Ishikawa (cell line): ENCODE measurements at regions not wholly inside any gene's neighbourhood (a gene's known extent, or its start where the extent isn't known, plus 50 kb on each side); places are given as distances from the start of the nearest gene placed in this dataset.

Experiments
- CEBPB ChIP-seq: IDR thresholded peaks from 2 replicates; pipeline ENCODE4 v1.6.1; 2012
- CREB1 ChIP-seq: IDR thresholded peaks from 2 replicates; pipeline ENCODE4 v1.6.1; 2012; ENCODE audit warnings: low read depth
- EGR1 ChIP-seq: IDR thresholded peaks from 2 replicates; pipeline ENCODE4 v1.6.1; 2012
- EP300 ChIP-seq: IDR thresholded peaks from 2 replicates; pipeline ENCODE4 v1.6.1; 2012; ENCODE audit warnings: borderline replicate concordance
- FOXM1 ChIP-seq: IDR thresholded peaks from 2 replicates; pipeline ENCODE4 v1.6.1; 2012; ENCODE audit warnings: low read depth, borderline replicate concordance
- NFIC ChIP-seq: IDR thresholded peaks from 2 replicates; pipeline ENCODE4 v1.6.1; 2012
- RAD21 ChIP-seq: IDR thresholded peaks from 2 replicates; pipeline ENCODE4 v1.6.1; 2012; ENCODE audit warnings: low read depth
- TAF1 ChIP-seq: IDR thresholded peaks from 2 replicates; pipeline ENCODE4 v1.6.1; 2012; ENCODE audit warnings: low read depth, mild to moderate bottlenecking
- TCF12 ChIP-seq: IDR thresholded peaks from 2 replicates; pipeline ENCODE4 v1.6.1; 2012; ENCODE audit warnings: low read depth
- TEAD4 ChIP-seq: IDR thresholded peaks from 2 replicates; pipeline ENCODE4 v1.6.1; 2012
- YY1 ChIP-seq: IDR thresholded peaks from 2 replicates; pipeline ENCODE4 v1.6.1; 2012; ENCODE audit warnings: low read depth
- ZBTB7A ChIP-seq: IDR thresholded peaks from 2 replicates; pipeline ENCODE4 v1.6.1; 2012; ENCODE audit warnings: low read depth
- TF ChIP-seq, protein P1 (sequence below): IDR thresholded peaks from 2 replicates; pipeline ENCODE4 v1.6.1; 2012; ENCODE audit warnings: low read depth, mild to moderate bottlenecking
- TF ChIP-seq, protein P2 (sequence below): IDR thresholded peaks from 2 replicates; pipeline ENCODE4 v1.6.1; 2012
- TF ChIP-seq, protein P3 (sequence below): IDR thresholded peaks from 2 replicates; pipeline ENCODE4 v1.6.1; 2012

DNA sequence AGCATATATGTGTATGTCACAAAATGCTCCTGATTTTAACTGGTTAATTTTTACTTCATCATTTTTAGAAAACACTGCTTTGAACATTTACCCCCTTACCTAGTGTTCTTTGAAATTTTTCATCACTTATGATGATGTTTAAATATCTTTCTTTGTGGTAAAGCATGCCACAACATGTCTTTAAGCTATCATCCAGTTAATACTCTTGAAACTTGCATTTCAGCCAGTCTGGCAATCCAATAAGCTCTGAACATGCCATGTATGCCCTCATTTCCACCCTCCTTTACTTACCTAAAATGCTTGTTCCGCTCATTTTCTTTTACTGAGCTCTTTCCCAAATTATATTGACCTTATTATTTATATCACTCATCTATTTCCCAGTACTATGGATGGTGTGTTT, 581.2 kb downstream of the RAPGEF2 start:
- TF ChIP-seq, protein P1, sequence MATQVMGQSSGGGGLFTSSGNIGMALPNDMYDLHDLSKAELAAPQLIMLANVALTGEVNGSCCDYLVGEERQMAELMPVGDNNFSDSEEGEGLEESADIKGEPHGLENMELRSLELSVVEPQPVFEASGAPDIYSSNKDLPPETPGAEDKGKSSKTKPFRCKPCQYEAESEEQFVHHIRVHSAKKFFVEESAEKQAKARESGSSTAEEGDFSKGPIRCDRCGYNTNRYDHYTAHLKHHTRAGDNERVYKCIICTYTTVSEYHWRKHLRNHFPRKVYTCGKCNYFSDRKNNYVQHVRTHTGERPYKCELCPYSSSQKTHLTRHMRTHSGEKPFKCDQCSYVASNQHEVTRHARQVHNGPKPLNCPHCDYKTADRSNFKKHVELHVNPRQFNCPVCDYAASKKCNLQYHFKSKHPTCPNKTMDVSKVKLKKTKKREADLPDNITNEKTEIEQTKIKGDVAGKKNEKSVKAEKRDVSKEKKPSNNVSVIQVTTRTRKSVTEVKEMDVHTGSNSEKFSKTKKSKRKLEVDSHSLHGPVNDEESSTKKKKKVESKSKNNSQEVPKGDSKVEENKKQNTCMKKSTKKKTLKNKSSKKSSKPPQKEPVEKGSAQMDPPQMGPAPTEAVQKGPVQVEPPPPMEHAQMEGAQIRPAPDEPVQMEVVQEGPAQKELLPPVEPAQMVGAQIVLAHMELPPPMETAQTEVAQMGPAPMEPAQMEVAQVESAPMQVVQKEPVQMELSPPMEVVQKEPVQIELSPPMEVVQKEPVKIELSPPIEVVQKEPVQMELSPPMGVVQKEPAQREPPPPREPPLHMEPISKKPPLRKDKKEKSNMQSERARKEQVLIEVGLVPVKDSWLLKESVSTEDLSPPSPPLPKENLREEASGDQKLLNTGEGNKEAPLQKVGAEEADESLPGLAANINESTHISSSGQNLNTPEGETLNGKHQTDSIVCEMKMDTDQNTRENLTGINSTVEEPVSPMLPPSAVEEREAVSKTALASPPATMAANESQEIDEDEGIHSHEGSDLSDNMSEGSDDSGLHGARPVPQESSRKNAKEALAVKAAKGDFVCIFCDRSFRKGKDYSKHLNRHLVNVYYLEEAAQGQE = no peak
- TF ChIP-seq EP300 (no peak), ZBTB7A (no peak), TEAD4 (no peak), YY1 (no peak), EGR1 (no peak), TAF1 (no peak), FOXM1 (no peak), CREB1 (no peak), RAD21 (no peak), NFIC (no peak), CEBPB (no peak), TCF12 (no peak)
- TF ChIP-seq, protein P2, sequence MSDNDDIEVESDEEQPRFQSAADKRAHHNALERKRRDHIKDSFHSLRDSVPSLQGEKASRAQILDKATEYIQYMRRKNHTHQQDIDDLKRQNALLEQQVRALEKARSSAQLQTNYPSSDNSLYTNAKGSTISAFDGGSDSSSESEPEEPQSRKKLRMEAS = no peak
- TF ChIP-seq, protein P3, sequence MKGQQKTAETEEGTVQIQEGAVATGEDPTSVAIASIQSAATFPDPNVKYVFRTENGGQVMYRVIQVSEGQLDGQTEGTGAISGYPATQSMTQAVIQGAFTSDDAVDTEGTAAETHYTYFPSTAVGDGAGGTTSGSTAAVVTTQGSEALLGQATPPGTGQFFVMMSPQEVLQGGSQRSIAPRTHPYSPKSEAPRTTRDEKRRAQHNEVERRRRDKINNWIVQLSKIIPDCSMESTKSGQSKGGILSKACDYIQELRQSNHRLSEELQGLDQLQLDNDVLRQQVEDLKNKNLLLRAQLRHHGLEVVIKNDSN = no peak

DNA sequence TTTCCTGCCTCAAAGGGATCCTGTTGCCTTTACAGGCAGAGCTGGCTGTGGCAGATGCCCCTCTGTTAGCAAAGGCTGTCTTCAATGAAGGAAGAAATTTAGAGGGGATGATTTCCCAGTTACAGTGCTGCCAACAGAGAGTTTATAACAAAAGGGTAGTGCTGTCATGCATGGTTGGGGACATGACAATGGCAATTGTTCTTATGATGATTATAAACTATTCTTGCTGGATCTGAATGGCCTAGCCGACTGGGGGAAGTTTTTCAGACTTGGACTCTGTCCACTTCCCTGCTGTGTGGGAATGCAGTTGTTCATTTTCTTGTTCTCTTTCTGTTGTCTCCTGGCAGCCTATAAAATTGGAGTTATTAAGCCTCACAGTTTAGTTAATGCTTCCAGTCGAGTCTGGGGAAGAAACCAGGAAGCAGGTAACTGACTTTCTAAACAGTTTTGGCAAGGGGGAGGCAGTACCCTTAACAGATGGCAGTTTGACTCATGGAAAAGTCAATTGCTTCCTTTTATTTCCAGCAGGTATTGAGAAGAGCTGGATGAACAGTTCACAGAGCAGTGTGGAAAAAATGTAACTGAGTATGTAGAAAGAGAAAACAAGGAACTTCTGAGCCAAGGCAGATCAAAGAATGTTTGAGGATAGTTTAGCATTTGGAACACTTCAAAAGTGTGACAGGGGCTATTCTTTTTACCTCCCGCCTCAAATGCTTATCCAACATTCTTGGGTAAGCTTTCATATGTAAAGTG, 582.6 kb downstream of the RAPGEF2 start:
- no peak; the same call in none of the 2 replicates for TF ChIP-seq CEBPB
- peak; percentile 91 for TF ChIP-seq TEAD4
- 0 out of 2 replicates have a peak, but pooled peaks have one; percentile 14 for TF ChIP-seq CREB1
- peak; percentile 99 for TF ChIP-seq TCF12
- TF ChIP-seq, protein P3 = 0 out of 2 replicates have a peak, but pooled peaks have one; percentile 16
- TF ChIP-seq RAD21 = peak; percentile 35
- peak; percentile 99 for TF ChIP-seq EP300
- TF ChIP-seq, protein P1 = no peak; the same call in 1 of the 2 replicates
- TF ChIP-seq FOXM1 = peak; percentile 99
- TF ChIP-seq, protein P2 = peak; percentile 70; the same call in 1 of the 2 replicates
- TF ChIP-seq YY1 = no peak
- TF ChIP-seq TAF1 = no peak
- 0 out of 2 replicates have a peak, but pooled peaks have one; percentile 42 for TF ChIP-seq ZBTB7A
- peak; percentile 99 for TF ChIP-seq NFIC
- TF ChIP-seq EGR1 = no peak

DNA sequence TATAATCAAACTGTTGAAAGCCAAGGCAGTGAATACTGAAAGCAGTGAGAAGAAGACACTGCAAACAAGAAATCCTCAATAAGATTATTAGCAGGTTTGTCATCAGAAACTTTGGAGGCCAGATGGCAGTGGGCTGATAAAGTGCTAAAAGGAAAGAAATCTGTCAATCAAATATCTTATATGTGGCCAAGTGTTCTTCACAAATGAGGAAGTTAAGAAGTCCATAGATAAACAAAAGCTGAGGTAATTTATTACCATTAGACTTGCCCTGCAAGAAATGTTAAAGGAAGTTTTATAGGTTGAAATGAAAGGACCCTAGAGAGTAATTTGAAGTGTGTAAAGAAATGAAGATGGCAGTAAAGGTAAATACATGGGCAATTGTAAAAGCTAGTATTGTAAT, 586.6 kb downstream of the RAPGEF2 start:
- TF ChIP-seq, protein P3 = no peak
- TF ChIP-seq ZBTB7A (no peak), YY1 (no peak), RAD21 (no peak), TCF12 (no peak), CREB1 (no peak), EP300 (no peak), FOXM1 (no peak), NFIC (no peak), CEBPB (no peak), TEAD4 (no peak), TAF1 (no peak)
- TF ChIP-seq, protein P1 = no peak
- TF ChIP-seq, protein P2 = no peak
